Activated T-cell treated with anti-CD3 and anti-CD28 coated beads, Interleukin-2, amount 50 U/mL, for 24 hours (primary cell): ENCODE measurements at regions not wholly inside any gene's neighbourhood (a gene's known extent, or its start where the extent isn't known, plus 50 kb on each side); places are given as distances from the start of the nearest gene placed in this dataset.

Experiments used
- DNase-seq: peaks from one replicate; pipeline ENCODE4 v3.0.0-alpha.2; 2020
- H3K27ac Mint-ChIP-seq: 2 replicates; pipeline ENCODE4 v1.8.0; 2020; ENCODE audit warnings: mild to moderate bottlenecking, mixed read lengths
- H3K27me3 Mint-ChIP-seq: 2 replicates; pipeline ENCODE4 v1.8.0; 2020; ENCODE audit warnings: mixed read lengths
- H3K36me3 Mint-ChIP-seq: 2 replicates; pipeline ENCODE4 v1.8.0; 2020; ENCODE audit warnings: low read depth, mixed read lengths
- H3K4me1 Mint-ChIP-seq: 2 replicates; pipeline ENCODE4 v1.8.0; 2020; ENCODE audit warnings: low read depth, mixed read lengths
- H3K4me3 Mint-ChIP-seq: 2 replicates; pipeline ENCODE4 v1.8.0; 2020; ENCODE audit warnings: mild to moderate bottlenecking, moderate library complexity, mixed read lengths
- H3K9me3 Mint-ChIP-seq: 2 replicates; pipeline ENCODE4 v1.8.0; 2020; ENCODE audit warnings: mixed read lengths

DNA sequence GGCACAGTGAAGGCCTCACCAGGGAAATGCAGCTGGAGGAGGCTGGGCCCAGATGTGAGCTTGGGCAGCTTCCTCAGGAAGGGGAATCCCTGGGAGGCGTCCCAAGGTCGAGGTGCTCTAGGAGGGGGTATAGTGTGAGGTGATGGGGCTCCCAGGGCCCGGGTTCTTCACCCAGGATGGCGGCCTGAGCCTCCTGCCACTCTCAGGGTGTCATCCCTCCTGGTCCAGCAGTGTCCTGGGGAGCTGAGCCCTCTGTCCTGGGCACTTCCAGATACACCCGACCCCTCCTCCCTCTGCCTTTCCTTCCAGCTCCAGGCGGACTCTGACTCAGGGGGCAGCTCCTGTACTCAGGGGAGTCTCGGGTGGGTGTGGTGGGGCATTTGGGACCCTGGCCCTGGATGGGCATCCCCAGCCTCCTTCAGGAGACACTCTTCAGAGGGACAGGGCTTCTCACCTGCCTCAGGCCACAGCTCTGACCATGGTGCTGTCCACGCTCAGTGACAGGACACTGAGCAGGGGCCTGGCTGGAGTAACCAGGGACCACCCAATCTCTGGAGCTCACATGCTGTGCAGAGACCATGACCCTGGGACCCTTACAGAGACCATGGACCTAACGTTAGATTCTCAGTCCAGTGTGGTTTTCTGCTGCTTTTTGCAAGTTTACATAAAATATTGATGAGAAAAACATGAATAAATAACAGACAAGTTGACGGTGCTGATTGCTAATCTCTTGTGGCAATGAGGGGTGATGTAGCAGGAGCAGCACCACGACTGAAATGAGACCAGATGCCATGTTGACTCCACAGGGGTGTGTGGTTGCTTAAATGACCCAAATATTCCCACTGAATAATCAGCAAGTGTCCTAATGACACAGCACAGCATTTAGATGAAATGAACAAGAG lies 101.9 kb downstream of the GGTLC2 start:
- no peaks in the 10 kb centered on the region for H3K9me3 Mint-ChIP-seq
- peaks cover 1% of the 10 kb centered on the region for H3K4me1 Mint-ChIP-seq
- no peak overlapping the region for H3K4me3 Mint-ChIP-seq
- H3K27ac Mint-ChIP-seq, result no peak overlapping the region
- DNase-seq, result no peak
- H3K36me3 Mint-ChIP-seq, result no peaks in the 10 kb centered on the region
- H3K27me3 Mint-ChIP-seq, result peaks cover 7% of the 10 kb centered on the region

DNA sequence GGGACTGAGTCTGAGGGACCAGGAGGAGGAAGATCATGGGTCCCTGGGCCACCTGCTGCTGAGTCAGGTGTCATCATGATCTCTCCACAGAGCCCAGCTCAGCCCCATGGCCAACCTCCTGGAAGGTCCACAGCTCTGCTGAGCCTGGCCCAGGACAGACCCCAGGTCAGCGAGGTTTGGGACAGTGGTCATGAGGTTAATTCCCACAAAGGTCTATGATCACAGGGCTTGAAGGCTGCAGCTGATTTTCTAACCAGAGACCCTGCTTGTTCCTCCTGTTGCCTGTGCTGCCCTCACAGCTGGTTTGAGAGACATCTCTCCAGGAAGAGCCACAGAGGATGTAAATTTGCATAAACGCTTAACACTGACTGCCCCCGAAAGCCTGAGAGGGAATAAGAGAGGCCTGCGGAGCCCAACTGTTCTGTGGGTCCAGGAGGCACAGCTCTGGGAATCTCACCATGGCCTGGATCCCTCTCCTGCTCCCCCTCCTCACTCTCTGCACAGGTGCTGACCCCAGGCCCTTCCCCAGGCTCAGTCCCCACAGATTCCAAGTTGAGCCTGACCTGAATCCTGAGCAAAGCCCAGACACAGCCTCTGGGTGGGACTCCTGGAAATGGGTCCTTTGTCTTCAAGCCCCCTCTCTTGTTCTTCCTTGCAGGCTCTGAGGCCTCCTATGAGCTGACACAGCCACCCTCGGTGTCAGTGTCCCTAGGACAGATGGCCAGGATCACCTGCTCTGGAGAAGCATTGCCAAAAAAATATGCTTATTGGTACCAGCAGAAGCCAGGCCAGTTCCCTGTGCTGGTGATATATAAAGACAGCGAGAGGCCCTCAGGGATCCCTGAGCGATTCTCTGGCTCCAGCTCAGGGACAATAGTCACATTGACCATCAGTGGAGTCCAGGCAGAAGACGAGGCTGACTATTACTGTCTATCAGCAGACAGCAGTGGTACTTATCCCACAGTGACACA lies 102.8 kb downstream of the GGTLC2 start:
- no peak overlapping the region for H3K27ac Mint-ChIP-seq
- no peaks in the 10 kb centered on the region for H3K9me3 Mint-ChIP-seq
- H3K4me1 Mint-ChIP-seq, result peaks cover 1% of the 10 kb centered on the region
- no peak overlapping the region for H3K4me3 Mint-ChIP-seq
- H3K27me3 Mint-ChIP-seq, result peaks cover 3% of the 10 kb centered on the region
- H3K36me3 Mint-ChIP-seq, result no peaks in the 10 kb centered on the region
- no peak for DNase-seq

- Mint-ChIP-seq H3K36me3 (no peaks in the 10 kb centered on the region), H3K27ac (no peak overlapping the region), H3K4me1 (peaks cover 5% of the 10 kb centered on the region), H3K4me3 (no peak overlapping the region), H3K27me3 (peaks cover 3% of the 10 kb centered on the region), H3K9me3 (no peaks in the 10 kb centered on the region)
- peak; percentile 57 for DNase-seq
These were observed 103.9 kb downstream of the GGTLC2 start for GRCh38 chr22:22748297-22748743.

GRCh38 chr22:22748756-22749155 lies 104.3 kb downstream of the GGTLC2 start:
- Mint-ChIP-seq H3K36me3 (no peaks in the 10 kb centered on the region), H3K4me3 (no peak overlapping the region), H3K4me1 (peaks cover 8% of the 10 kb centered on the region), H3K27ac (no peak overlapping the region), H3K27me3 (peaks cover 3% of the 10 kb centered on the region), H3K9me3 (no peaks in the 10 kb centered on the region)
- DNase-seq, result no peak

- Mint-ChIP-seq H3K4me3 (no peak overlapping the region), H3K27ac (no peak overlapping the region)
These were observed 104.8 kb downstream of the GGTLC2 start for GRCh38 chr22:22749167-22749758.

GRCh38 chr22:22750335-22751042 lies 106.1 kb downstream of the GGTLC2 start:
- H3K4me1 Mint-ChIP-seq, result peaks cover 11% of the 10 kb centered on the region
- H3K27ac Mint-ChIP-seq, result no peak overlapping the region
- no peak for DNase-seq
- H3K36me3 Mint-ChIP-seq, result no peaks in the 10 kb centered on the region
- no peaks in the 10 kb centered on the region for H3K27me3 Mint-ChIP-seq
- H3K4me3 Mint-ChIP-seq, result no peak overlapping the region
- H3K9me3 Mint-ChIP-seq, result no peaks in the 10 kb centered on the region

More at GRCh38 chr22:22749167-22749758, 104.8 kb downstream of the GGTLC2 start:
- H3K27me3 Mint-ChIP-seq, result no peaks in the 10 kb centered on the region
- no peaks in the 10 kb centered on the region for H3K36me3 Mint-ChIP-seq
- no peaks in the 10 kb centered on the region for H3K9me3 Mint-ChIP-seq
- no peak for DNase-seq
- peaks cover 12% of the 10 kb centered on the region for H3K4me1 Mint-ChIP-seq

DNA sequence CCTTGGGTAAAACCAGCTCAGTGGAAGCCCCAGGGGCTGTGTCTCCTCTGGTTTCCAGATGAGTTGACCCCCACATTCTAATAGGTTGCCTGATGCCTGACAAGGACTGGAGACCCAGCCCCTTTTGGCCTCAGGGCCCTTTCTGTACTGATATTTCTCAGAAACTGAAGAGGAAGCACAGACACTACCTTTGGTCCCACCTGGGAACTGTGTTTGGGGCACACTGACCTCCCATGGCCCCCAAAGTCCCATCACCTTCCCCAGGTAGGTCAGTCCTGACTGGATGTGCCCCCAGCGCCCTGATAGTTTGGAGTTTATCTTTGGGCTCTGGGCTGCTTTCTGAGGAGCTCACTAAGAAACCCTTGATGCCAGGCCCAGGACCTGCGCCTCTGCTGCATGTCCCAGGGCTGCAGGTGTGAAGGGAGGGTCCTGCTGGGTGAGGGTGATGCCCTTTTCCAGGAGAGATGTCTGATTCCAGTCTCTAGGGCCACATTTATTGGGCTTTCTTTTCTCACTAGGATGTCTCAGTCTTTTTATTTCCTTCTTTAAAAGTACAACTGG lies 106.7 kb downstream of the GGTLC2 start:
- DNase-seq, result no peak
- no peak overlapping the region for H3K4me3 Mint-ChIP-seq
- peaks cover 14% of the 10 kb centered on the region for H3K4me1 Mint-ChIP-seq
- no peak overlapping the region for H3K27ac Mint-ChIP-seq
- no peaks in the 10 kb centered on the region for H3K9me3 Mint-ChIP-seq
- H3K27me3 Mint-ChIP-seq, result no peaks in the 10 kb centered on the region
- no peaks in the 10 kb centered on the region for H3K36me3 Mint-ChIP-seq

DNA sequence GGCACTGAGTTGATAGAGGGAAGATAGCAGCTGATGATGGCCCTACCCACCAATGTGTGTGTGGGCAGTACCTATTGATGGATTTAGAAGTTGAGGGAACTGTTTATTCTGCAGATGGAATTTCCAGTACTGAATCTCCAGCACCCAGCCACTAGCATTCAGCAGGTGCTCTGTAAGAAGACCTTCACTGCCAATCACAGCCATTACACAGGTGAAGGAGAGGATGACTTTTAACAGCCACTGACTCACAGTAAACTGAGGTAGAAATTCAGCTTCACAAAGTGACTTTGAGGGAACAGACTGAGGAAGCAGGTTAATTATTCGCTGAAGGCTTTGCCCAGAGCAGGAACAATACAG lies 107.8 kb downstream of the GGTLC2 start:
- H3K4me3 Mint-ChIP-seq, result no peak overlapping the region
- H3K9me3 Mint-ChIP-seq, result no peaks in the 10 kb centered on the region
- H3K4me1 Mint-ChIP-seq, result peaks cover 22% of the 10 kb centered on the region
- no peaks in the 10 kb centered on the region for H3K27me3 Mint-ChIP-seq
- H3K27ac Mint-ChIP-seq, result no peak overlapping the region
- no peak for DNase-seq
- H3K36me3 Mint-ChIP-seq, result no peaks in the 10 kb centered on the region

DNA sequence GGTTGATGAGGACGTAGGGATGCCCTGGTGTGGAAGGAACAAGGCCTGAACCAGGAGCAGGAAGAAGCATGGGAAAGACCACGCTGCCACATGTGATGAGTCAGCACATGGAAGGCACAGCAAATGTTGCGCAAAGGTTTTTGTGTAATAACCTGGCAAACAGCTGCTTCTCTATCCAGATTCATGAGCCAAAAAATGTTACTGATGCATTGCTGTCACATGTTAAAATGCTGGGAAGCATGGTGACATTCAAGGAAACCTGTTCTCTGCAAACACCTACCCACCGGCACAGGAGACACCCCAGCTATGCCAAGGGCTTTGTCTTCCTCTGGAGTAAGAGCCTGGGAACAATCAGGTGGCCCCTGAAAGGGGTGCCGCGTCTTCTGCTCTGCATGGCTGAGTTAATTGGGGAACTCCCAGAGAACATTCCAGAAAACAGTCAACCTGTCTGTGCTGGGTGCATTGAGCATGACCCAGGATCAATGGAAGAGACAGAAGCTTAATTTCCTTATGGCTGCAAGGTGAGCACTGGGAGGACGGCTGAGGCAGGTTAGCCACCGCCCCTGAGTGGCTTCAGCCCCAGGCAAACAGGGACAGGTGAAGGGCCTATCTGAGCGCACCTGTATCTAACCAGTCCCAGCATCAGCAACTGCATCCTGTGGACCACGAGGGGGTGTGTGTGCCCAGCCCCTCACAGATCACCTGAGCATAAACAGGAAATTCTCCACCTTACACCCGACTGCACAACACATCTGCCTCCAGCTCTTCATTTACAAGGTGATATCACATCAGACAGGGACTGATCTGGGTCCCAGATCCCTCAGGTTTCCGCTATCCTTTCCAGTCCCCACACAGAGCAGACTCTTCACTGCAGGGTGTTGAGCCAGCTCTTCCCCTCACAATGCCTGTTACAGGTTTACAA lies 108.4 kb downstream of the GGTLC2 start:
- H3K27ac Mint-ChIP-seq, result peak overlapping the region; percentile 82
- no peaks in the 10 kb centered on the region for H3K27me3 Mint-ChIP-seq
- DNase-seq, result no peak
- H3K4me3 Mint-ChIP-seq, result no peak overlapping the region
- H3K4me1 Mint-ChIP-seq, result peaks cover 25% of the 10 kb centered on the region
- no peaks in the 10 kb centered on the region for H3K9me3 Mint-ChIP-seq
- no peaks in the 10 kb centered on the region for H3K36me3 Mint-ChIP-seq

DNA sequence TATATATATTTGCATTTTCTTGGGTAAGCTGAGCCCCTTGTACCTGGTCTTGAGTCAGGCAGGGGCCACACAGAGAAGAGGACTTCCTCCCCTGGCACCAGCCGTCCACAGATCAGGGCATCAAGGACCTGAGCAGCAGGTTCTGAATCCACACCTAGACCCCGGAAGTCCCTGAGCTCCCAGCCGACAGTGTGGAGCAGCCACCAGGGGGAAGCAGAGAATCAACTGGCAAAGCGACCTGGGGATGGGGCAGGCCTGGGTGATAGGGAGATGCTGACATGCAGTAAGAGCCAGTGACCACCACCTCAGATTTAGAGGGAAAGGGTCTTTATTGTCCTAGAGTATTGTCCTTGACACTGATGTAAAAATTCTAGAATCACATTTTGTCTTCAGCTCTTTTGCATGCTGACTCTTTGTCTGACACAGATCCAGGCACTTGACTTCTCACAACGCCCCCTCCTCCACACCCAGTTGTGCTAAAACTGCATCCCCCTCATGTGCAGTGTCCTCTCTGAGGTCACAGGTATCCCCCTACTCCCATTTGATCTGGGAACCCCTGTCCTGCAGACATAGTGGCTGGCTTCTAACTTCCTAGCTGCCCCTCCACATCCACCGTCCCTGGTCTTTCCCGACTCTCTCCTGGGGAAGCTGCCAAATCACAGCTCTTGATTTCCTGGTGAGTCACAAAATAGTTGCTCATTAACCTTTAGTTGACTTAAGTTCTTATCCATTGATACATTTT lies 109.3 kb downstream of the GGTLC2 start:
- H3K27me3 Mint-ChIP-seq, result no peaks in the 10 kb centered on the region
- H3K4me3 Mint-ChIP-seq, result no peak overlapping the region
- H3K9me3 Mint-ChIP-seq, result no peaks in the 10 kb centered on the region
- H3K4me1 Mint-ChIP-seq, result peaks cover 25% of the 10 kb centered on the region
- no peaks in the 10 kb centered on the region for H3K36me3 Mint-ChIP-seq
- peak; percentile 81 for DNase-seq
- H3K27ac Mint-ChIP-seq, result peak overlapping the region; percentile 82

DNA sequence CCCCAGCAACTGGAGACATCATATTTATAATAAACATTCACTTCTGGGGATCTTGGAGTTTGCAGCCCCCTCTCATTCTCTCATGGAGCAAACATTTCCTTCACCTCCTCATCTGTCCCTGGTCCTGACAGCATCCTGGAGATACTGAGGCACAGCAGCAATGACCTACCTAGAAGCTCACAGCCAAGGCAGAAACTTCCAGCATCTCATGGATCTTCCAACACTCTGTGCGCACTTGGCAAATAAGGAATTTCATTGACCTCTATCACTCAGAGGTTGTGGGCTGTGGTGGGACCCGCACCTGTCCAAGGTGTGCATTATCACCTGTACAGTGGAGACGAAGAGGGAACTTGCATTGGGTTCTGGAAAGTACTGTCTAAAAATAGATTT lies 109.8 kb downstream of the GGTLC2 start:
- Mint-ChIP-seq H3K36me3 (no peaks in the 10 kb centered on the region), H3K27ac (no peak overlapping the region), H3K27me3 (no peaks in the 10 kb centered on the region), H3K4me3 (no peak overlapping the region), H3K4me1 (peaks cover 26% of the 10 kb centered on the region), H3K9me3 (no peaks in the 10 kb centered on the region)
- no peak for DNase-seq

- Mint-ChIP-seq H3K4me1 (peaks cover 30% of the 10 kb centered on the region), H3K27me3 (no peaks in the 10 kb centered on the region), H3K9me3 (no peaks in the 10 kb centered on the region), H3K36me3 (no peaks in the 10 kb centered on the region), H3K27ac (no peak overlapping the region), H3K4me3 (no peak overlapping the region)
- DNase-seq, result no peak
These were observed 110.8 kb downstream of the GGTLC2 start for GRCh38 chr22:22754961-22755777.
